ENCODE measurements at regions not wholly inside any gene's neighbourhood (a gene's known extent, or its start where the extent isn't known, plus 50 kb on each side); places are given as distances from the start of the nearest gene placed in this dataset.

- TF ChIP-seq FOXM1 (IDR thresholded peaks at IDR 0.05; ENCODE audit: borderline replicate concordance, low read depth) (no peak), EGR1 (IDR thresholded peaks at IDR 0.05) (no peak), EP300 (IDR thresholded peaks at IDR 0.05; ENCODE audit: borderline replicate concordance) (no peak), CREB1 (IDR thresholded peaks at IDR 0.05; ENCODE audit: low read depth) (no peak), MAX (IDR thresholded peaks at IDR 0.05) (no peak), TAF1 (IDR thresholded peaks at IDR 0.05; ENCODE audit: low read depth) (no peak), RAD21 (IDR thresholded peaks at IDR 0.05; ENCODE audit: low read depth) (no peak), REST (IDR thresholded peaks at IDR 0.05; ENCODE audit: low read depth) (no peak)
Observed at GRCh38 chr17:79218175-79218824, 143.7 kb downstream of the ENGASE start.

- TF ChIP-seq ZBTB7A (IDR thresholded peaks at IDR 0.05; ENCODE audit: low read depth), result no peak
- no peak for TF ChIP-seq USF1 (IDR thresholded peaks at IDR 0.05)
- no peak for TF ChIP-seq REST (IDR thresholded peaks at IDR 0.05; ENCODE audit: low read depth)
- no peak for TF ChIP-seq EGR1 (IDR thresholded peaks at IDR 0.05)
- TF ChIP-seq TAF1 (IDR thresholded peaks at IDR 0.05; ENCODE audit: low read depth), result no peak
- TF ChIP-seq MAX (IDR thresholded peaks at IDR 0.05), result no peak
- TF ChIP-seq CREB1 (IDR thresholded peaks at IDR 0.05; ENCODE audit: low read depth), result no peak
- no peak for TF ChIP-seq EP300 (IDR thresholded peaks at IDR 0.05; ENCODE audit: borderline replicate concordance)
- TF ChIP-seq TEAD4 (IDR thresholded peaks at IDR 0.05), result no peak
- TF ChIP-seq CEBPB (IDR thresholded peaks at IDR 0.05), result no peak
- no peak for TF ChIP-seq FOXM1 (IDR thresholded peaks at IDR 0.05; ENCODE audit: borderline replicate concordance, low read depth)
- no peak for TF ChIP-seq TCF12 (IDR thresholded peaks at IDR 0.05; ENCODE audit: low read depth)
- TF ChIP-seq YY1 (IDR thresholded peaks at IDR 0.05; ENCODE audit: low read depth), result no peak
- no peak for TF ChIP-seq RAD21 (IDR thresholded peaks at IDR 0.05; ENCODE audit: low read depth)
- TF ChIP-seq NFIC (IDR thresholded peaks at IDR 0.05), result no peak
Observed at GRCh38 chr17:79217473-79218135, 143.0 kb downstream of the ENGASE start.

GRCh38 chr17:79216826-79217225 is 142.2 kb downstream of the ENGASE start:
- no peak for TF ChIP-seq EP300 (IDR thresholded peaks at IDR 0.05; ENCODE audit: borderline replicate concordance)
- TF ChIP-seq REST (IDR thresholded peaks at IDR 0.05; ENCODE audit: low read depth), result no peak
- TF ChIP-seq YY1 (IDR thresholded peaks at IDR 0.05; ENCODE audit: low read depth), result no peak

GRCh38 chr17:79216391-79216790 is 141.8 kb downstream of the ENGASE start:
- TF ChIP-seq USF1 (IDR thresholded peaks at IDR 0.05) (no peak), TEAD4 (IDR thresholded peaks at IDR 0.05) (no peak), NFIC (IDR thresholded peaks at IDR 0.05) (no peak), ZBTB7A (IDR thresholded peaks at IDR 0.05; ENCODE audit: low read depth) (no peak), CEBPB (IDR thresholded peaks at IDR 0.05) (no peak), FOXM1 (IDR thresholded peaks at IDR 0.05; ENCODE audit: borderline replicate concordance, low read depth) (no peak), YY1 (IDR thresholded peaks at IDR 0.05; ENCODE audit: low read depth) (no peak), EGR1 (IDR thresholded peaks at IDR 0.05) (no peak), EP300 (IDR thresholded peaks at IDR 0.05; ENCODE audit: borderline replicate concordance) (no peak), MAX (IDR thresholded peaks at IDR 0.05) (no peak), TCF12 (IDR thresholded peaks at IDR 0.05; ENCODE audit: low read depth) (no peak), REST (IDR thresholded peaks at IDR 0.05; ENCODE audit: low read depth) (no peak)
